C4-2B (cell line): ENCODE measurements at regions not wholly inside any gene's neighbourhood (a gene's known extent, or its start where the extent isn't known, plus 50 kb on each side); places are given as distances from the start of the nearest gene placed in this dataset.

Experiments
- CTCF ChIP-seq: fragments of 450-650 bp; conservative IDR thresholded peaks from 2 replicates; pipeline ENCODE4 v1.5.1; 2017; ENCODE audit warnings: mild to moderate bottlenecking
- ZFX ChIP-seq: fragments of 450-650 bp; IDR thresholded peaks from 2 replicates; pipeline ENCODE4 v1.6.1; 2017

GRCh38 chr9:22356985-22357384 is 89.6 kb upstream of the DMRTA1 start:
- TF ChIP-seq CTCF (no peak), ZFX (no peak)
